ENCODE measurements at regions not wholly inside any gene's neighbourhood (a gene's known extent, or its start where the extent isn't known, plus 50 kb on each side); places are given as distances from the start of the nearest gene placed in this dataset.

GRCh38 chr9:27990524-27990923 is 417.2 kb upstream of the C9orf72 start:
- WGBS, 2 donors, result 88 to 92% methylated on average over 2 of the region's 2 CpGs
- H3K36me3 ChIP-seq, result no peaks in the 10 kb centered on the region
- ATAC-seq (no peak), DNase-seq (no peak)
- no peak overlapping the region for H3K4me3 ChIP-seq
- H3K27me3 ChIP-seq, result no peaks in the 10 kb centered on the region
- no peak for TF ChIP-seq CTCF (IDR thresholded peaks at IDR 0.05)
- intact Hi-C loops (cut with DNase I), result loop anchor here in 1 of 10 donors (10.0 kb wide), 1 partner anchor 56 kb away; no protein-coding TSS in a partner anchor
- H3K9me3 ChIP-seq, result peaks cover 0 to 4% (median 0%) of the 10 kb centered on the region in 11 donors
- no peak overlapping the region for H3K27ac ChIP-seq
- no peaks in the 10 kb centered on the region for H3K4me1 ChIP-seq

GRCh38 chr9:27991221-27991620 is 417.9 kb upstream of the C9orf72 start:
- no peak for TF ChIP-seq CTCF (IDR thresholded peaks at IDR 0.05)
- WGBS, 2 donors, result 49 to 52% methylated on average over 5 of the region's 5 CpGs
- H3K9me3 ChIP-seq, result peaks cover 0 to 4% (median 0%) of the 10 kb centered on the region in 11 donors
- no peak overlapping the region for H3K4me3 ChIP-seq
- DNase-seq, result no peak
- H3K36me3 ChIP-seq, result no peaks in the 10 kb centered on the region
- no peak for ATAC-seq
- intact Hi-C loops (cut with DNase I), result loop anchor here in 1 of 10 donors (10.0 kb wide), 1 partner anchor 56 kb away; no protein-coding TSS in a partner anchor
- H3K27me3 ChIP-seq, result no peaks in the 10 kb centered on the region
- no peaks in the 10 kb centered on the region for H3K4me1 ChIP-seq
- no peak overlapping the region for H3K27ac ChIP-seq

GRCh38 chr9:28001096-28001495 is 427.8 kb upstream of the C9orf72 start:
- TF ChIP-seq CTCF (IDR thresholded peaks at IDR 0.05), result no peak
- WGBS, 2 donors, result 49 to 61% methylated on average over 1 of the region's 1 CpG
- no peaks in the 10 kb centered on the region for H3K9me3 ChIP-seq

GRCh38 chr9:28004900-28005299 is 431.6 kb upstream of the C9orf72 start:
- Histone ChIP-seq H3K4me3 (no peak overlapping the region), H3K27me3 (no peaks in the 10 kb centered on the region), H3K36me3 (no peaks in the 10 kb centered on the region), H3K27ac (no peak overlapping the region), H3K4me1 (no peaks in the 10 kb centered on the region), H3K9me3 (peaks cover 0 to 7% (median 0%) of the 10 kb centered on the region in 11 donors)
- 55 to 59% methylated on average over 4 of the region's 4 CpGs for WGBS, 2 donors
- no peak for TF ChIP-seq CTCF (IDR thresholded peaks at IDR 0.05)
- DNase-seq (no peak), ATAC-seq (no peak)
- intact Hi-C loops (cut with DNase I), result no loop called here

More at GRCh38 chr9:28001096-28001495, 427.8 kb upstream of the C9orf72 start:
- ATAC-seq (no peak), DNase-seq (no peak)
- Histone ChIP-seq H3K27ac (no peak overlapping the region), H3K4me1 (no peaks in the 10 kb centered on the region), H3K27me3 (no peaks in the 10 kb centered on the region), H3K36me3 (no peaks in the 10 kb centered on the region), H3K4me3 (no peak overlapping the region)
- intact Hi-C loops (cut with DNase I), result no loop called here
